ENCODE measurements at regions not wholly inside any gene's neighbourhood (a gene's known extent, or its start where the extent isn't known, plus 50 kb on each side); places are given as distances from the start of the nearest gene placed in this dataset.

- TF ChIP-seq, protein P1, sequence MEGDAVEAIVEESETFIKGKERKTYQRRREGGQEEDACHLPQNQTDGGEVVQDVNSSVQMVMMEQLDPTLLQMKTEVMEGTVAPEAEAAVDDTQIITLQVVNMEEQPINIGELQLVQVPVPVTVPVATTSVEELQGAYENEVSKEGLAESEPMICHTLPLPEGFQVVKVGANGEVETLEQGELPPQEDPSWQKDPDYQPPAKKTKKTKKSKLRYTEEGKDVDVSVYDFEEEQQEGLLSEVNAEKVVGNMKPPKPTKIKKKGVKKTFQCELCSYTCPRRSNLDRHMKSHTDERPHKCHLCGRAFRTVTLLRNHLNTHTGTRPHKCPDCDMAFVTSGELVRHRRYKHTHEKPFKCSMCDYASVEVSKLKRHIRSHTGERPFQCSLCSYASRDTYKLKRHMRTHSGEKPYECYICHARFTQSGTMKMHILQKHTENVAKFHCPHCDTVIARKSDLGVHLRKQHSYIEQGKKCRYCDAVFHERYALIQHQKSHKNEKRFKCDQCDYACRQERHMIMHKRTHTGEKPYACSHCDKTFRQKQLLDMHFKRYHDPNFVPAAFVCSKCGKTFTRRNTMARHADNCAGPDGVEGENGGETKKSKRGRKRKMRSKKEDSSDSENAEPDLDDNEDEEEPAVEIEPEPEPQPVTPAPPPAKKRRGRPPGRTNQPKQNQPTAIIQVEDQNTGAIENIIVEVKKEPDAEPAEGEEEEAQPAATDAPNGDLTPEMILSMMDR (conservative IDR thresholded peaks at IDR 0.05) = no peak
- TF ChIP-seq ZFX (IDR thresholded peaks at IDR 0.05) = no peak
These were observed 64.5 kb upstream of the KCNK1 start for GRCh38 chr1:233549404-233549803.

Measured in C4-2B (cell line).